Prostate gland (tissue), 2 donors: ENCODE measurements at regions not wholly inside any gene's neighbourhood (a gene's known extent, or its start where the extent isn't known, plus 50 kb on each side); places are given as distances from the start of the nearest gene placed in this dataset.

Experiments
- DNase-seq: peaks from one replicate; pipeline ENCODE4 v3.0.0-alpha.2; 2019; ENCODE audit warnings: low spot score
- H3K27ac ChIP-seq, 2 donors: fragments of 200-600 bp; sonication (generic); 2 replicates each; pipeline ENCODE4 v1.5.1; 2017 to 2019
- H3K27me3 ChIP-seq: fragments of 200-600 bp; sonication (generic); replicated peaks from 2 replicates; pipeline ENCODE4 v1.5.1; 2019; ENCODE audit not compliant: insufficient read depth
- H3K36me3 ChIP-seq, 2 donors: fragments of 200-600 bp; sonication (generic); 1 replicate in 1 of 2; 2 replicates in 1 of 2; pipeline versions ENCODE4 v1.5.1 to v1.8.1; 2017 to 2019
- H3K4me1 ChIP-seq: fragments of 200-600 bp; sonication (generic); replicated peaks from 2 replicates; pipeline ENCODE4 v1.5.1; 2019
- H3K4me3 ChIP-seq, 2 donors: fragments of 200-600 bp; sonication (generic); 2 replicates each; pipeline ENCODE4 v1.5.1; 2017 to 2019
- H3K9me3 ChIP-seq: fragments of 200-600 bp; sonication (generic); 2 replicates; pipeline ENCODE4 v1.5.1; 2017
- POLR2A ChIP-seq: fragments of 450-650 bp; IDR thresholded peaks from one replicate; pipeline ENCODE4 v1.6.1; 2016; ENCODE audit warnings: antibody characterized with exemption, mild to moderate bottlenecking
- POLR2AphosphoS5 ChIP-seq: sonication (generic); formaldehyde crosslinking; IDR thresholded peaks from one replicate; pipeline ENCODE4 v1.6.1; 2017; ENCODE audit warnings: antibody characterized with exemption
- WGBS: methylation state at CpG from one replicate; pipeline ENCODE4 v1.1.5; 2018; 5-methylcytosine and 5-hydroxymethylcytosine counted together
- intact Hi-C: fragments of 100-400 bp; cut with DNase I; formaldehyde crosslinking; loops from one replicate; pipeline ENCODE4 v1.14.2; 2022
- TF ChIP-seq, protein P1 (sequence below), 4 experiments: fragments of 200-600 bp in 2 of 4; fragments of 450-650 bp in 2 of 4; sonication (generic) in 2 of 4; IDR thresholded peaks; 1 replicate in 3 of 4; 2 replicates in 1 of 4; pipeline ENCODE4 v1.5.1; 2016 to 2019; ENCODE audit warnings: antibody characterized with exemption in 4 of 4, mild to moderate bottlenecking in 2 of 4, moderate library complexity in 2 of 4

DNA sequence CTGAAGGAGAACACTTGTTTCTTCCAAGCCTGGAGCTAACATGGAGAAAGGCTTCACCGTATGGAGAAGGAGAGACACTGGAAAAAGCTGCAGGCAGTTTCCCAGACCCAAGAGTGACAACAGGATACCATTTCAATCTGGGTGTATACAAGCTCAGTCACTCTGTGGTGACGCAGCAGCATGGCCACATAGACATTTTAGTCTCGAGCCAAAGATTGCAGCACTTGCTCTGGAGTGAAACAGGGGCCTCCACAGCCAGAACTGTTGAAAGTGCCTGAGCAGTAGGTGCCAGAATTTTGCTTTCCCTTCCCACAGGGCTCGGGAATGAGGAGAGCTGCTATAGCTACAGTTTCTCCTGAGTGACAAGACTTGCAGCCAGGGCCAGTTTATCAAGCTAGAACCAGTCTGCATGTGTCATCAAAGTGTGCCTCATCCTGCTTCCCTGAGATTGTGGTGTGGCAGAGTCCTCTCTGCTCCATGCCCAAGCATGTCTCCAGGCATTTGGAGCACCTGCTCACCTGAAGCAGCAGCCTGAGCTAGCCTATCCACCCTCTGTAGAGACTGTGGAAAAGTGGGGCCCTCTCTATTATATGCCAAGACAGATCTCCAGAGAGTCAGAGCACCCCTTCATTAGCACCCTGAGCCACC is 234.6 kb upstream of the CDH19 start:
- Histone ChIP-seq H3K4me1 (no peaks in the 10 kb centered on the region), H3K4me3 (no peak overlapping the region), H3K36me3 (no peaks in the 10 kb centered on the region), H3K27ac (no peak overlapping the region), H3K27me3 (no peaks in the 10 kb centered on the region), H3K9me3 (no peaks in the 10 kb centered on the region)
- WGBS = 82% methylated on average over 4 of the region's 4 CpGs
- TF ChIP-seq, protein P1, sequence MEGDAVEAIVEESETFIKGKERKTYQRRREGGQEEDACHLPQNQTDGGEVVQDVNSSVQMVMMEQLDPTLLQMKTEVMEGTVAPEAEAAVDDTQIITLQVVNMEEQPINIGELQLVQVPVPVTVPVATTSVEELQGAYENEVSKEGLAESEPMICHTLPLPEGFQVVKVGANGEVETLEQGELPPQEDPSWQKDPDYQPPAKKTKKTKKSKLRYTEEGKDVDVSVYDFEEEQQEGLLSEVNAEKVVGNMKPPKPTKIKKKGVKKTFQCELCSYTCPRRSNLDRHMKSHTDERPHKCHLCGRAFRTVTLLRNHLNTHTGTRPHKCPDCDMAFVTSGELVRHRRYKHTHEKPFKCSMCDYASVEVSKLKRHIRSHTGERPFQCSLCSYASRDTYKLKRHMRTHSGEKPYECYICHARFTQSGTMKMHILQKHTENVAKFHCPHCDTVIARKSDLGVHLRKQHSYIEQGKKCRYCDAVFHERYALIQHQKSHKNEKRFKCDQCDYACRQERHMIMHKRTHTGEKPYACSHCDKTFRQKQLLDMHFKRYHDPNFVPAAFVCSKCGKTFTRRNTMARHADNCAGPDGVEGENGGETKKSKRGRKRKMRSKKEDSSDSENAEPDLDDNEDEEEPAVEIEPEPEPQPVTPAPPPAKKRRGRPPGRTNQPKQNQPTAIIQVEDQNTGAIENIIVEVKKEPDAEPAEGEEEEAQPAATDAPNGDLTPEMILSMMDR (IDR thresholded peaks at IDR 0.05) = no peak
- TF ChIP-seq POLR2A (no peak), POLR2AphosphoS5 (no peak)
- intact Hi-C loops = no loop called here
- no peak for DNase-seq

DNA sequence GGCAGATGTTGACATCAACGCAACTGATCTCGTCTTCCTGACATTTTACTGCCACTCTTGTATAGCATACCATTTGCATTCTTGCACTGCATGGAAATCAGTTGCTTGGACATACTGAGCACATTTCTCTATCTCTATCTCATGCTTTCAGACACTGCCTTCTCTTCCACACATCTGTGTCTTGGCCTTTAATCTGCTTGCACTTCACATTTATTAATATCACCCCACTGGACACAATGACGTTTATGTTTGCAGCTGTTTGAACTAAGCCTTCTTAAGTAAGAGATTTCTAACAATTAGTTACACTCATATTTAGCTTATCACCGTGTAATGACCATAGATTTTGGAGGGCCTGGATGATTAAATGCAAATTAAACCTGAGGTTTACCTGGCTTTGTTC is 229.8 kb upstream of the CDH19 start:
- DNase-seq = no peak
- WGBS = 70% methylated on average over 4 of the region's 4 CpGs
- Histone ChIP-seq H3K36me3 (no peaks in the 10 kb centered on the region), H3K27me3 (no peaks in the 10 kb centered on the region), H3K27ac (no peak overlapping the region), H3K4me3 (no peak overlapping the region), H3K9me3 (no peaks in the 10 kb centered on the region), H3K4me1 (no peaks in the 10 kb centered on the region)
- TF ChIP-seq, protein P1 (IDR thresholded peaks at IDR 0.05) = no peak
- TF ChIP-seq POLR2A = no peak
- TF ChIP-seq POLR2AphosphoS5 = no peak
- intact Hi-C loops = no loop called here

DNA sequence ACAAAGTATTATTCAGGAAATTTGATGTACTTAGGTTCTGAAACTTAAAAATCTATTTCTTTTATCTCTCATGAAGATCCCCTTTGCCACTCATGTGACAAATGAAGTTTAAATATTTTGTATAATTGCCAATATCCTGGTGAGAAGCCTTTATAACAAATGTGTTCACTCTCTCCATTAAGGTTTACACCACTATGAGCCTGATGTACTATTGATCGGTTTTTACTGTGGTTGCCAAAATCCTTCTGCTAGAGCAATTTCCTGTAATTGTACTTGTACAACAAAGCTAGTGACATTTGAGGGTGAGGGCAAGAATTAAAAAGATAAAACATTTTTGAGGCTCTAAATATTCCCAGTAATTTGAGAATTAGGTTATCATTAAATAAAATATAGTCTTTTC is 222.3 kb upstream of the CDH19 start:
- Histone ChIP-seq H3K27me3 (no peaks in the 10 kb centered on the region), H3K9me3 (no peaks in the 10 kb centered on the region), H3K4me1 (no peaks in the 10 kb centered on the region), H3K27ac (no peak overlapping the region), H3K4me3 (no peak overlapping the region), H3K36me3 (no peaks in the 10 kb centered on the region)
- DNase-seq = no peak
- no peak for TF ChIP-seq POLR2A
- TF ChIP-seq, protein P1 (IDR thresholded peaks at IDR 0.05) = no peak
- no peak for TF ChIP-seq POLR2AphosphoS5
- 90% methylated on average over 1 of the region's 1 CpG for WGBS
- intact Hi-C loops = no loop called here

DNA sequence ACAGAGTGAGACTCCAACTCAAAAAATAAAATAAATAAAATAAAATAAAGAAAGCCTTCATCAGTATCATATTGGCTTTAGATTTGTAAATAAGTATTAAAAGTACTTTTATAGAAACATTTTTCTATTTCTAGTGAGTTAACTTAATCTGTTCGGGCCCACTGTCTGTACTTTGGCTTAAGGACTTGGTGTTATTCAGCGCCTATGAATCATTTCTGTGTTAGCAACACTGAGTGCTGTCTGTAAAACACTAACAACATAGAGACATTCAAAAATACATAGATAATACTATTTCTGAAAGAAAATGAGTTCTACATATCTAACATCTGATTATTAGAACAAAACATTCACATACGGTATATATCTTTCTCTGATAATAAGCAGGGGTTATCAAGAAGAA is 221.5 kb upstream of the CDH19 start:
- H3K4me1 ChIP-seq = no peaks in the 10 kb centered on the region
- H3K9me3 ChIP-seq = no peaks in the 10 kb centered on the region
- no peak overlapping the region for H3K4me3 ChIP-seq
- no peaks in the 10 kb centered on the region for H3K27me3 ChIP-seq
- WGBS = 75% methylated on average over 3 of the region's 3 CpGs
- TF ChIP-seq POLR2AphosphoS5 (no peak), POLR2A (no peak)
- TF ChIP-seq, protein P1 (IDR thresholded peaks at IDR 0.05) = no peak
- H3K27ac ChIP-seq = no peak overlapping the region
- no peak for DNase-seq
- H3K36me3 ChIP-seq = no peaks in the 10 kb centered on the region
- intact Hi-C loops = no loop called here

DNA sequence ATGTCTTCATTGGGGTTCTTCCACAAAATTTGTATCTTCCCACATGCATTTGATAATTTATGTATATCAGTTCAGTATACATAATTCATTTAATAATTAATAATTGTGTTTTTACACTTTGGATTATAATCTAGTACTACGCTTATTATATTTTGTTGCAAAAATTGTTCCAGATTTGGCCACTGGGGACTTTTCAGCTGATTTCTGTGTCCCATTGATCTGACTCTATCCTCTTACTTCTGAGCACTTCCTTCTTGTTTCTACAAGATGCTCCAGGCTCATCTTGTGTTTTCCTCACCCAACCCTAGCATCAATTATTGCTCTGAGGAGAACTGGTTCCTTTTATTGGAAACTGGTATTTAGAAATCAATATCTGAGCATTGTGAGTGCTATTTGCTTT is 215.3 kb upstream of the CDH19 start:
- Histone ChIP-seq H3K9me3 (no peaks in the 10 kb centered on the region), H3K27ac (no peak overlapping the region), H3K4me3 (no peak overlapping the region), H3K36me3 (no peaks in the 10 kb centered on the region), H3K4me1 (no peaks in the 10 kb centered on the region), H3K27me3 (no peaks in the 10 kb centered on the region)
- WGBS = 94% methylated on average over 1 of the region's 1 CpG
- no peak for DNase-seq
- TF ChIP-seq, protein P1 (IDR thresholded peaks at IDR 0.05) = no peak
- TF ChIP-seq POLR2A = no peak
- no peak for TF ChIP-seq POLR2AphosphoS5
- intact Hi-C loops = no loop called here
